H1 (cell line): ENCODE measurements at regions not wholly inside any gene's neighbourhood (a gene's known extent, or its start where the extent isn't known, plus 50 kb on each side); places are given as distances from the start of the nearest gene placed in this dataset.

Source experiments
- CTCF ChIA-PET: fragments of 300-600 bp; sonication (Branson Sonifier 250); formaldehyde crosslinking; loops from one replicate; lab custom pipeline; 2021; ENCODE audit not compliant: partially characterized antibody; lab: Charles Lee
- POLR2A ChIA-PET: fragments of 300-600 bp; sonication (Branson Sonifier 250); formaldehyde crosslinking; loops from one replicate; lab custom pipeline; 2021; ENCODE audit warnings: inconsistent platforms; ENCODE audit not compliant: partially characterized antibody; lab: Charles Lee
- DNase-seq, 2 experiments: peaks; one replicate each; pipeline versions ENCODE4 v3.0.0 to v3.0.0-alpha.2; 2010 to 2022; ENCODE audit warnings: low spot score in 2 of 2, low read depth in 1 of 2, mixed read lengths in 1 of 2
- FAIRE-seq: peaks from 2 replicates; lab custom pipeline; 2011; peaks lifted over from hg19 to GRCh38; lab: Jason Lieb, UNC
- H2AFZ ChIP-seq: 2 replicates; pipeline ENCODE4 v1.8.1; 2012; ENCODE audit warnings: low read length, inconsistent platforms
- H2AK5ac ChIP-seq: 2 replicates; pipeline ENCODE4 v1.6.1; 2013; ENCODE audit warnings: low read depth, low read length
- H2BK120ac ChIP-seq: replicated peaks from 2 replicates; pipeline ENCODE3; 2013; ENCODE audit warnings: low read depth, low read length, inconsistent platforms
- H2BK12ac ChIP-seq: 2 replicates; pipeline ENCODE4 v1.6.1; 2013; ENCODE audit warnings: low read depth, low read length
- H2BK15ac ChIP-seq: 2 replicates; pipeline ENCODE4 v1.6.1; 2013; ENCODE audit warnings: low read length
- H2BK20ac ChIP-seq: 2 replicates; pipeline ENCODE4 v1.6.1; 2013; ENCODE audit warnings: low read length
- H2BK5ac ChIP-seq: 2 replicates; pipeline ENCODE4 v1.6.1; 2013; ENCODE audit warnings: low read depth, low read length
- H3K14ac ChIP-seq: 2 replicates; pipeline ENCODE4 v1.6.1; 2013; ENCODE audit warnings: inconsistent platforms; ENCODE audit not compliant: insufficient read length
- H3K18ac ChIP-seq: 2 replicates; pipeline ENCODE4 v1.6.1; 2013; ENCODE audit warnings: low read length; ENCODE audit errors: extremely low read depth
- H3K23ac ChIP-seq: 2 replicates; pipeline ENCODE4 v1.6.1; 2013; ENCODE audit warnings: inconsistent platforms; ENCODE audit not compliant: insufficient read length
- H3K23me2 ChIP-seq: 2 replicates; pipeline ENCODE4 v1.6.1; 2013; ENCODE audit warnings: low read depth, low read length
- H3K27ac ChIP-seq: 2 replicates; pipeline ENCODE4 v1.6.1; 2011; ENCODE audit warnings: low read depth, low read length, inconsistent platforms
- H3K27me3 ChIP-seq, 4 experiments: replicated peaks in 1 of 4; 1 replicate in 1 of 4; 2 replicates in 3 of 4; pipeline versions ENCODE4 v1.6.1 to v1.8.1; 2011 to 2013; ENCODE audit warnings: low read length in 3 of 4, mild to moderate bottlenecking in 3 of 4, inconsistent platforms in 2 of 4, mixed read lengths in 2 of 4, moderate library complexity in 1 of 4; ENCODE audit not compliant: control insufficient read depth in 3 of 4, insufficient read depth in 3 of 4; ENCODE audit errors: extremely low read depth in 1 of 4
- H3K36me3 ChIP-seq, 4 experiments: 2 replicates each; pipeline versions ENCODE4 v1.6.1 to v1.8.1; 2011 to 2013; ENCODE audit warnings: mild to moderate bottlenecking in 4 of 4, low read length in 3 of 4, moderate library complexity in 2 of 4, control low read depth in 1 of 4, inconsistent platforms in 1 of 4; ENCODE audit not compliant: insufficient read depth in 4 of 4, control insufficient read depth in 2 of 4
- H3K4ac ChIP-seq: replicated peaks from 2 replicates; pipeline ENCODE3; 2013; ENCODE audit warnings: low read length, low read depth, mixed read lengths, inconsistent platforms; ENCODE audit not compliant: insufficient read length
- H3K4me1 ChIP-seq, 4 experiments: replicated peaks in 1 of 4; 1 replicate in 1 of 4; 2 replicates in 3 of 4; pipeline versions ENCODE4 v1.6.1 to v1.8.1; 2011 to 2013; ENCODE audit warnings: low read length in 3 of 4, inconsistent platforms in 2 of 4, mixed read lengths in 1 of 4; ENCODE audit not compliant: insufficient read depth in 4 of 4, control insufficient read depth in 3 of 4
- H3K4me2 ChIP-seq, 2 experiments: 2 replicates each; pipeline versions ENCODE4 v1.6.1 to v1.8.1; 2011 to 2013; ENCODE audit warnings: low read depth in 2 of 2, low read length in 2 of 2, control low read depth in 1 of 2, inconsistent platforms in 1 of 2, mild to moderate bottlenecking in 1 of 2; ENCODE audit not compliant: insufficient read depth in 1 of 2
- H3K4me3 ChIP-seq, 4 experiments: fragments of 200-600, 300-600 bp in 1 of 4; sonication (generic), shearing (Covaris generic), sonication (Bioruptor Twin) in 1 of 4; 2 replicates each; pipeline versions ENCODE4 v1.5.1 to v1.8.1; 2011 to 2016; ENCODE audit warnings: low read length in 4 of 4, low read depth in 3 of 4, control low read depth in 2 of 4, inconsistent platforms in 2 of 4, mild to moderate bottlenecking in 2 of 4, mixed read lengths in 1 of 4, moderate library complexity in 1 of 4; ENCODE audit not compliant: insufficient read depth in 2 of 4; ENCODE audit errors: extremely low read depth in 1 of 4
- H3K56ac ChIP-seq: replicated peaks from 2 replicates; pipeline ENCODE3; 2013; ENCODE audit warnings: low read depth, mild to moderate bottlenecking, mixed read lengths, low read length, inconsistent platforms; ENCODE audit not compliant: insufficient read length
- H3K79me1 ChIP-seq: 2 replicates; pipeline ENCODE4 v1.6.1; 2013; ENCODE audit warnings: low read depth, low read length, control low read depth
- H3K79me2 ChIP-seq, 2 experiments: 2 replicates each; pipeline versions ENCODE4 v1.6.1 to v1.8.1; 2012 to 2013; ENCODE audit warnings: low read length in 2 of 2, mild to moderate bottlenecking in 2 of 2, inconsistent platforms in 1 of 2; ENCODE audit not compliant: insufficient read depth in 2 of 2, control insufficient read depth in 1 of 2
- H3K9ac ChIP-seq, 4 experiments: replicated peaks in 1 of 4; 1 replicate in 1 of 4; 2 replicates in 3 of 4; pipeline versions ENCODE4 v1.6.1 to v1.8.1; 2011 to 2013; ENCODE audit warnings: low read depth in 3 of 4, low read length in 3 of 4, control low read depth in 2 of 4, mild to moderate bottlenecking in 2 of 4, moderate library complexity in 2 of 4, inconsistent platforms in 1 of 4; ENCODE audit errors: extremely low read depth in 1 of 4
- H3K9me3 ChIP-seq, 2 experiments: 2 replicates each; pipeline versions ENCODE4 v1.6.1 to v1.8.1; 2012 to 2013; ENCODE audit warnings: mild to moderate bottlenecking in 2 of 2, moderate library complexity in 2 of 2, control low read depth in 1 of 2, inconsistent platforms in 1 of 2, low read depth in 1 of 2, low read length in 1 of 2, mixed read lengths in 1 of 2; ENCODE audit not compliant: insufficient read depth in 2 of 2
- H4K20me1 ChIP-seq, 2 experiments: replicated peaks in 1 of 2; 2 replicates each; pipeline versions ENCODE3 to v1.8.1; 2011 to 2013; ENCODE audit warnings: inconsistent platforms in 2 of 2, low read length in 2 of 2, mild to moderate bottlenecking in 1 of 2; ENCODE audit not compliant: insufficient read depth in 2 of 2, control insufficient read depth in 1 of 2
- H4K5ac ChIP-seq: 2 replicates; pipeline ENCODE4 v1.6.1; 2013; ENCODE audit warnings: low read length, low read depth, mixed read lengths, inconsistent platforms; ENCODE audit not compliant: insufficient read length
- H4K8ac ChIP-seq: 2 replicates; pipeline ENCODE4 v1.8.0; 2013; ENCODE audit warnings: mild to moderate bottlenecking, moderate library complexity, low read length, inconsistent platforms; ENCODE audit not compliant: insufficient read depth; ENCODE audit errors: extremely low read depth
- H4K91ac ChIP-seq: replicated peaks from 2 replicates; pipeline ENCODE3; 2013; ENCODE audit warnings: low read length, mixed read lengths, inconsistent platforms; ENCODE audit not compliant: insufficient read length
- CBX8 ChIP-seq: fragments of 300-800, 300-1000 bp; sonication (generic); IDR thresholded peaks from 2 replicates; pipeline ENCODE4 v1.7.1; 2016; ENCODE audit warnings: low read depth, low read length, borderline replicate concordance
- HDAC6 ChIP-seq: IDR thresholded peaks from one replicate; pipeline ENCODE4 v1.7.1; 2012; ENCODE audit warnings: low read depth, mild to moderate bottlenecking, inconsistent platforms, low read length, moderate library complexity
- KDM1A ChIP-seq: fragments of 200-600, 300-600 bp; sonication (generic); IDR thresholded peaks from 2 replicates; pipeline ENCODE4 v1.7.1; 2016; ENCODE audit warnings: mild to moderate bottlenecking, low read length, borderline replicate concordance
- RAD21 ChIP-seq, 2 experiments: IDR thresholded peaks in 1 of 2; conservative IDR thresholded peaks in 1 of 2; 2 replicates each; pipeline ENCODE4 v1.6.1; 2011; ENCODE audit warnings: low read depth in 2 of 2, low read length in 2 of 2, improper control_type of control experiment in 1 of 2, inconsistent platforms in 1 of 2, mild to moderate bottlenecking in 1 of 2, moderate library complexity in 1 of 2
- SAP30 ChIP-seq: fragments of 300-600 bp; sonication (generic); IDR thresholded peaks from 2 replicates; pipeline ENCODE4 v1.7.1; 2012; ENCODE audit warnings: low read length, moderate library complexity, mild to moderate bottlenecking, inconsistent platforms; ENCODE audit not compliant: insufficient read depth, insufficient replicate concordance
- SP4 ChIP-seq: IDR thresholded peaks from 2 replicates; pipeline ENCODE4 v1.6.1; 2012; ENCODE audit warnings: low read length, inconsistent platforms
- ZNF274 ChIP-seq: IDR thresholded peaks from 2 replicates; pipeline ENCODE4 v1.7.0; 2012; ENCODE audit warnings: low read length, borderline replicate concordance; ENCODE audit errors: extremely low read depth
- WGBS, 2 experiments: shearing (Covaris generic) in 1 of 2; methylation state at CpG; one replicate each; pipeline versions ENCODE4 v1.1.6 to v1.1.7; 2013 to 2015; ENCODE audit warnings: low lambda C conversion rate in 2 of 2, mixed read lengths in 2 of 2, inconsistent platforms in 1 of 2, low coverage in 1 of 2, missing lambda C conversion rate in 1 of 2; ENCODE audit not compliant: insufficient replicate concordance in 2 of 2, insufficient coverage in 1 of 2, insufficient read length in 1 of 2; ENCODE audit errors: extremely low coverage in 1 of 2, missing lambda C conversion rate in 1 of 2; 5-methylcytosine and 5-hydroxymethylcytosine counted together

GRCh38 chr2:207417301-207417718, 112.5 kb upstream of the CREB1 start:
- H3K79me2 ChIP-seq, result no peaks in the 10 kb centered on the region
- H3K23ac ChIP-seq, result no peak overlapping the region
- H3K14ac ChIP-seq, result no peak overlapping the region
- ChIA-PET CTCF (interaction anchor here (1.0 to 1.1 kb wide), 2 partner anchors 25 to 177 kb away, joined by 3 read pairs; no protein-coding TSS in a partner anchor), POLR2A (no interaction called here)
- H2BK12ac ChIP-seq, result no peak overlapping the region
- H3K9me3 ChIP-seq, result no peaks in the 10 kb centered on the region
- H3K4me3 ChIP-seq, result no peak overlapping the region
- H3K23me2 ChIP-seq, result no peaks in the 10 kb centered on the region
- no peaks in the 10 kb centered on the region for H4K20me1 ChIP-seq
- H3K79me1 ChIP-seq, result no peaks in the 10 kb centered on the region
- no peak overlapping the region for H2BK120ac ChIP-seq
- DNase-seq, result no peak
- WGBS, 2 experiments, result 92% methylated on average over 3 of the region's 3 CpGs; no CpG with 5 or more reads in 1 of the 2 experiments
- H3K27me3 ChIP-seq, result no peaks in the 10 kb centered on the region
- H2BK20ac ChIP-seq, result no peak overlapping the region
- H3K56ac ChIP-seq, result no peak overlapping the region
- no peak overlapping the region for H4K5ac ChIP-seq
- no peak overlapping the region for H2BK5ac ChIP-seq
- no peak overlapping the region for H2AK5ac ChIP-seq
- no peak overlapping the region for H3K4ac ChIP-seq
- H3K27ac ChIP-seq, result no peak overlapping the region
- H3K4me1 ChIP-seq, result peaks cover 0 to 8% (median 3%) of the 10 kb centered on the region in 4 experiments; a peak in 3 of 7 replicates
- no peak overlapping the region for H3K18ac ChIP-seq
- no peak overlapping the region for H3K4me2 ChIP-seq
- H2BK15ac ChIP-seq, result no peak overlapping the region
- H4K91ac ChIP-seq, result no peak overlapping the region
- FAIRE-seq, result no peak
- H2AFZ ChIP-seq, result no peak overlapping the region
- no peak for TF ChIP-seq KDM1A
- TF ChIP-seq SAP30, result no peak
- no peak for TF ChIP-seq ZNF274
- no peak for TF ChIP-seq CBX8
- TF ChIP-seq RAD21 (IDR thresholded peaks at IDR 0.05 in 1 of 2, conservative IDR thresholded peaks at IDR 0.05 in 1 of 2; ENCODE audit: low read depth in 2 of 2, low read length in 2 of 2), result no peak
- TF ChIP-seq SP4, result no peak
- TF ChIP-seq HDAC6, result no peak
- H3K9ac ChIP-seq, result no peak overlapping the region
- H4K8ac ChIP-seq, result no peak overlapping the region; the same call in 1 of the 2 replicates
- H3K36me3 ChIP-seq, result no peaks in the 10 kb centered on the region
